ENCODE measurements at regions not wholly inside any gene's neighbourhood (a gene's known extent, or its start where the extent isn't known, plus 50 kb on each side); places are given as distances from the start of the nearest gene placed in this dataset.

DNA sequence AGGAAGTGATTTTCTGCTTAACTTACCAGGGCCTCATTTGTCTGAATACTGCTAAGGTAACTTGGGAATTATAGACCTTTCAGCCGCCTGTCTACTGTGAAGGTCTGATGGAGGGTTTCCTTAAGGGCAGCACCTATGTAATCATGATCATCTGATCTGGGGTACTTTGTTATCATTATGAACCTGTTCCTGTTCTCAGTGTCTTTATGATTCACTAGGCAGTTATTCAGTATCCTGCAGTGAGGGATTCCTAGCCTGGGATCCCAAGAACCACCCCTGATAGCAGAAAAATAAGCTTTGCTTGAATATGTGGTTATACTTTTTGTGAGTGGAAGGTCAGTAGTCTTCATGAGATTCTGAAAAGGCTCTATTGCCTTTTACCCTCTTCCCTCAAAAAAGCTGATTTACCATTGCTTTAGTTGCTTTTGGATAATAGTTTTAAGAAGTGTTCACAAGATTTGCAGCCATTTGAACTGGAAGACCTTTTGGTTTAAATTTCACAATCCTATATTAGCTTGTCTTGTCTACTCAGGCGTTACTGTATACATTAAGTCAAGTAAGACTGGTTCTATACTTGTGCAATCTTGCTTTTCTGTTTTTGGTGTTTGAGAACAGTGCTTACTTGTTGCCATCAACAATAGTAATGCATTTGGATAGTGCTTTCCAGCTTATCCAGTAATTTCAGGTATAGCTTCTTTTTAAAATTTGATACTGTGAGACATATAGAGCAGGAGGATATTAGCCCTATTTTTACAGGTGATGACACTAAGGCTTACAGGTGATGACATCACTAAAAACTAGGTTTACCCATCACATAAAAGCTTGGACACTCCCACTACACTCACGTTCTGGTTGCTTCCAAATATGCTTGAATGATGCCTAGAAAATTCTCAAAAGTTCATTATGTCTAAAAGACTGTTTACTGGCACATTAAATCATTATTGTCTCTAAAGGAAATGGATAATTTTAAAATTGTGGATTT lies 60.0 kb downstream of the FHIP1A start (continued):
- TF ChIP-seq, protein P1, sequence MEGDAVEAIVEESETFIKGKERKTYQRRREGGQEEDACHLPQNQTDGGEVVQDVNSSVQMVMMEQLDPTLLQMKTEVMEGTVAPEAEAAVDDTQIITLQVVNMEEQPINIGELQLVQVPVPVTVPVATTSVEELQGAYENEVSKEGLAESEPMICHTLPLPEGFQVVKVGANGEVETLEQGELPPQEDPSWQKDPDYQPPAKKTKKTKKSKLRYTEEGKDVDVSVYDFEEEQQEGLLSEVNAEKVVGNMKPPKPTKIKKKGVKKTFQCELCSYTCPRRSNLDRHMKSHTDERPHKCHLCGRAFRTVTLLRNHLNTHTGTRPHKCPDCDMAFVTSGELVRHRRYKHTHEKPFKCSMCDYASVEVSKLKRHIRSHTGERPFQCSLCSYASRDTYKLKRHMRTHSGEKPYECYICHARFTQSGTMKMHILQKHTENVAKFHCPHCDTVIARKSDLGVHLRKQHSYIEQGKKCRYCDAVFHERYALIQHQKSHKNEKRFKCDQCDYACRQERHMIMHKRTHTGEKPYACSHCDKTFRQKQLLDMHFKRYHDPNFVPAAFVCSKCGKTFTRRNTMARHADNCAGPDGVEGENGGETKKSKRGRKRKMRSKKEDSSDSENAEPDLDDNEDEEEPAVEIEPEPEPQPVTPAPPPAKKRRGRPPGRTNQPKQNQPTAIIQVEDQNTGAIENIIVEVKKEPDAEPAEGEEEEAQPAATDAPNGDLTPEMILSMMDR (conservative IDR thresholded peaks at IDR 0.05; ENCODE audit: low read depth, low read length): no peak

DNA sequence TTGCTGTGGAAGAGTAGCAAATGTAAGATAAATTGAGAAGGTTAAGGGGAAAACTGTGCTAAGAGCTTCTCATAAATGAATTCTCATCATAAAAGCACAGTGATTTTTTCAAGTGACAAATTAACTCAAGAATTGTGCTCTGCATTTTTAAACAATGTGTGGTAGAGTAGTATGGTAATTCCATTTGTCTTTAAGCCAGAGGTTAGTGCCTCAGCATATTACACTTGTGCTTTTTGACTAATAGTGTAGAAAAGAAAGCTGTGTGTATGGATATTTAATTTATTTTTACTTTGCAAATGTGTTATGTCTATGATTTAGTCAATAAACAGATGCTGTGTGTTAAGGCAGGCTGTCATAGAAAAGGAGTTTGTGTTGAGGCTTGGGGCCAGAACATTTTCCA lies 61.0 kb downstream of the FHIP1A start:
- CTCF ChIA-PET: no interaction called here
- no peak overlapping the region for H2AK5ac ChIP-seq (ENCODE audit: low read depth, low read length)
- H3K4ac ChIP-seq (ENCODE audit: low read depth, low read length): no peak overlapping the region
- TF ChIP-seq CEBPB (IDR thresholded peaks at IDR 0.05; ENCODE audit: low read depth, low read length): no peak
- TF ChIP-seq RCOR1 (IDR thresholded peaks at IDR 0.05; ENCODE audit: insufficient replicate concordance, low read length): no peak
- TF ChIP-seq BHLHE40 (IDR thresholded peaks at IDR 0.05; ENCODE audit: low read depth, low read length): no peak
- TF ChIP-seq NFE2L2 (IDR thresholded peaks at IDR 0.05; ENCODE audit: low read depth, low read length): no peak
- TF ChIP-seq, protein P2, sequence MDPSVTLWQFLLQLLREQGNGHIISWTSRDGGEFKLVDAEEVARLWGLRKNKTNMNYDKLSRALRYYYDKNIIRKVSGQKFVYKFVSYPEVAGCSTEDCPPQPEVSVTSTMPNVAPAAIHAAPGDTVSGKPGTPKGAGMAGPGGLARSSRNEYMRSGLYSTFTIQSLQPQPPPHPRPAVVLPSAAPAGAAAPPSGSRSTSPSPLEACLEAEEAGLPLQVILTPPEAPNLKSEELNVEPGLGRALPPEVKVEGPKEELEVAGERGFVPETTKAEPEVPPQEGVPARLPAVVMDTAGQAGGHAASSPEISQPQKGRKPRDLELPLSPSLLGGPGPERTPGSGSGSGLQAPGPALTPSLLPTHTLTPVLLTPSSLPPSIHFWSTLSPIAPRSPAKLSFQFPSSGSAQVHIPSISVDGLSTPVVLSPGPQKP (IDR thresholded peaks at IDR 0.05; ENCODE audit: borderline replicate concordance, low read depth, low read length): no peak
- TF ChIP-seq RAD21 (IDR thresholded peaks at IDR 0.05; ENCODE audit: low read length): no peak
- no peak for TF ChIP-seq RFX5 (IDR thresholded peaks at IDR 0.05; ENCODE audit: low read depth, low read length)
- TF ChIP-seq, protein P1 (conservative IDR thresholded peaks at IDR 0.05; ENCODE audit: low read depth, low read length): no peak
- TF ChIP-seq FOS (IDR thresholded peaks at IDR 0.05; ENCODE audit: low read depth, low read length): no peak
- TF ChIP-seq POLR2A (IDR thresholded peaks at IDR 0.05; ENCODE audit: low read depth, low read length): no peak
- no peak for TF ChIP-seq SMC3 (IDR thresholded peaks at IDR 0.05; ENCODE audit: low read depth, low read length)

More for the DNA sequence above, 61.0 kb downstream of the FHIP1A start:
- H4K91ac ChIP-seq (ENCODE audit: insufficient read depth, low read depth, low read length): no peak overlapping the region
- POLR2A ChIA-PET (ENCODE audit: unreplicated experiment): no interaction called here
- DNase-seq: no peak
- H2BK15ac ChIP-seq (ENCODE audit: low read depth, low read length): no peak overlapping the region
- H3K56ac ChIP-seq (ENCODE audit: extremely low read depth, insufficient read depth, low read length): no peak overlapping the region
- no peaks in the 10 kb centered on the region for H3K9me3 ChIP-seq (ENCODE audit: control insufficient read depth, insufficient read depth, low read length)
- no TSS peak for BruUV-seq (replicated peaks)
- no peak overlapping the region for H2BK20ac ChIP-seq (ENCODE audit: low read depth, low read length)
- no peak overlapping the region for H4K5ac ChIP-seq (ENCODE audit: low read depth, low read length)
- no peak for ATAC-seq (ENCODE audit: low read depth)
- no peak overlapping the region for H2AFZ ChIP-seq (replicated peaks; ENCODE audit: low read length, poor library complexity)
- no peak overlapping the region for H3K18ac ChIP-seq (ENCODE audit: low read depth, low read length)
- in situ Hi-C loops (cut with MboI; ENCODE audit: low sequenced_read_pairs) (no loop called here), intact Hi-C loops (cut with micrococcal nuclease) (no loop called here), dilution Hi-C loops (cut with HindIII; ENCODE audit: low sequenced_read_pairs, unreplicated experiment) (no loop called here)
- H3K4me3 ChIP-seq (ENCODE audit: insufficient read depth, low read depth, low read length): no peak overlapping the region
- H3K79me1 ChIP-seq (ENCODE audit: low read depth in 1 of 2, low read length in 2 of 2): no peaks in the 10 kb centered on the region
- peaks cover 7% of the 10 kb centered on the region; the same call in 1 of the 2 replicates for H3K27me3 ChIP-seq (ENCODE audit: control insufficient read depth, insufficient read depth, low read length)
- H2AK9ac ChIP-seq (replicated peaks; ENCODE audit: low read depth, low read length, poor library complexity): no peak overlapping the region
- H3K23ac ChIP-seq (ENCODE audit: low read depth, low read length): no peak overlapping the region
- no peak overlapping the region for H3K14ac ChIP-seq (replicated peaks; ENCODE audit: low read depth, low read length)
- H2BK120ac ChIP-seq (ENCODE audit: low read depth, low read length): no peak overlapping the region
- H3K4me2 ChIP-seq (ENCODE audit: low read depth, low read length): no peak overlapping the region
- H3K4me1 ChIP-seq (ENCODE audit: control insufficient read depth, insufficient read depth, low read length): no peaks in the 10 kb centered on the region
- no peak overlapping the region for H3K9ac ChIP-seq (ENCODE audit: low read depth, low read length)
- H4K20me1 ChIP-seq (ENCODE audit: insufficient read depth, low read length): no peaks in the 10 kb centered on the region
- no peak overlapping the region for H3K27ac ChIP-seq (ENCODE audit: insufficient read depth, low read length)
- no peak overlapping the region for H4K8ac ChIP-seq (ENCODE audit: low read depth in 2 of 2, low read length in 2 of 2)
- no peaks in the 10 kb centered on the region for H3K9me1 ChIP-seq (ENCODE audit: insufficient read depth, low read length)
- H2BK5ac ChIP-seq (ENCODE audit: low read depth, low read length, poor library complexity, severe bottlenecking): no peak overlapping the region
- H3K36me3 ChIP-seq (ENCODE audit: control insufficient read depth, insufficient read depth, low read length): no peaks in the 10 kb centered on the region

Data from IMR-90 (cell line).